Thyroid gland (tissue), 4 donors: ENCODE measurements at regions not wholly inside any gene's neighbourhood (a gene's known extent, or its start where the extent isn't known, plus 50 kb on each side); places are given as distances from the start of the nearest gene placed in this dataset.

ENCODE experiments used
- DNase-seq, 2 donors: peaks; one replicate each; pipeline ENCODE4 v3.0.0-alpha.2; 2019
- H3K27ac ChIP-seq, 3 donors: fragments of 200-600 bp; sonication (generic); 1 replicate in 2 of 3; 2 replicates in 1 of 3; pipeline ENCODE4 v1.5.1; 2016 to 2019; ENCODE audit warnings: mild to moderate bottlenecking in 1 of 3, moderate library complexity in 1 of 3
- H3K27me3 ChIP-seq: fragments of 200-600 bp; sonication (generic); one replicate; pipeline ENCODE4 v1.5.1; 2019
- H3K36me3 ChIP-seq, 2 donors: fragments of 200-600 bp; sonication (generic); one replicate each; pipeline ENCODE4 v1.5.1; 2016 to 2019
- H3K4me1 ChIP-seq, 2 donors: fragments of 200-600 bp; sonication (generic); one replicate each; pipeline ENCODE4 v1.5.1; 2017 to 2019
- H3K4me3 ChIP-seq, 3 donors: fragments of 200-600 bp; sonication (generic); replicated peaks in 1 of 3; 1 replicate in 2 of 3; 2 replicates in 1 of 3; pipeline ENCODE4 v1.5.1; 2016; ENCODE audit warnings: mild to moderate bottlenecking in 1 of 3
- H3K9me3 ChIP-seq: fragments of 200-600 bp; sonication (generic); one replicate; pipeline ENCODE4 v1.5.1; 2017
- POLR2A ChIP-seq, 2 donors: fragments of 450-650 bp; IDR thresholded peaks; one replicate each; pipeline ENCODE4 v1.6.1; 2017; ENCODE audit warnings: antibody characterized with exemption in 2 of 2, mild to moderate bottlenecking in 2 of 2, moderate library complexity in 1 of 2
- WGBS, 2 donors: methylation state at CpG; one replicate each; pipeline ENCODE4 v1.1.5; 2017; 5-methylcytosine and 5-hydroxymethylcytosine counted together
- intact Hi-C: fragments of 100-400 bp; cut with DNase I; formaldehyde crosslinking; loops from one replicate; pipeline ENCODE4 v1.15.1; 2023
- TF ChIP-seq, protein P1 (sequence below), 6 experiments: fragments of 200-600 bp in 3 of 6; fragments of 450-650 bp in 3 of 6; sonication (generic) in 3 of 6; IDR thresholded peaks; one replicate each; pipeline ENCODE4 v1.5.1; 2016 to 2019; ENCODE audit warnings: antibody characterized with exemption in 6 of 6, mild to moderate bottlenecking in 2 of 6, inconsistent platforms in 1 of 6, moderate library complexity in 1 of 6

- H3K27ac ChIP-seq: no peak overlapping the region
- no peaks in the 10 kb centered on the region for H3K4me1 ChIP-seq
- no peaks in the 10 kb centered on the region for H3K27me3 ChIP-seq
- TF ChIP-seq, protein P1, sequence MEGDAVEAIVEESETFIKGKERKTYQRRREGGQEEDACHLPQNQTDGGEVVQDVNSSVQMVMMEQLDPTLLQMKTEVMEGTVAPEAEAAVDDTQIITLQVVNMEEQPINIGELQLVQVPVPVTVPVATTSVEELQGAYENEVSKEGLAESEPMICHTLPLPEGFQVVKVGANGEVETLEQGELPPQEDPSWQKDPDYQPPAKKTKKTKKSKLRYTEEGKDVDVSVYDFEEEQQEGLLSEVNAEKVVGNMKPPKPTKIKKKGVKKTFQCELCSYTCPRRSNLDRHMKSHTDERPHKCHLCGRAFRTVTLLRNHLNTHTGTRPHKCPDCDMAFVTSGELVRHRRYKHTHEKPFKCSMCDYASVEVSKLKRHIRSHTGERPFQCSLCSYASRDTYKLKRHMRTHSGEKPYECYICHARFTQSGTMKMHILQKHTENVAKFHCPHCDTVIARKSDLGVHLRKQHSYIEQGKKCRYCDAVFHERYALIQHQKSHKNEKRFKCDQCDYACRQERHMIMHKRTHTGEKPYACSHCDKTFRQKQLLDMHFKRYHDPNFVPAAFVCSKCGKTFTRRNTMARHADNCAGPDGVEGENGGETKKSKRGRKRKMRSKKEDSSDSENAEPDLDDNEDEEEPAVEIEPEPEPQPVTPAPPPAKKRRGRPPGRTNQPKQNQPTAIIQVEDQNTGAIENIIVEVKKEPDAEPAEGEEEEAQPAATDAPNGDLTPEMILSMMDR (IDR thresholded peaks at IDR 0.05): no peak
- TF ChIP-seq POLR2A (IDR thresholded peaks at IDR 0.05): no peak
- intact Hi-C loops: no loop called here
- WGBS, 2 donors: 88 to 96% methylated on average over 2 of the region's 2 CpGs
- no peaks in the 10 kb centered on the region for H3K9me3 ChIP-seq
- no peaks in the 10 kb centered on the region for H3K36me3 ChIP-seq
- no peak overlapping the region for H3K4me3 ChIP-seq
- DNase-seq: no peak
Measured at GRCh38 chr9:11558043-11558442, 945.2 kb upstream of the PTPRD start.

DNA sequence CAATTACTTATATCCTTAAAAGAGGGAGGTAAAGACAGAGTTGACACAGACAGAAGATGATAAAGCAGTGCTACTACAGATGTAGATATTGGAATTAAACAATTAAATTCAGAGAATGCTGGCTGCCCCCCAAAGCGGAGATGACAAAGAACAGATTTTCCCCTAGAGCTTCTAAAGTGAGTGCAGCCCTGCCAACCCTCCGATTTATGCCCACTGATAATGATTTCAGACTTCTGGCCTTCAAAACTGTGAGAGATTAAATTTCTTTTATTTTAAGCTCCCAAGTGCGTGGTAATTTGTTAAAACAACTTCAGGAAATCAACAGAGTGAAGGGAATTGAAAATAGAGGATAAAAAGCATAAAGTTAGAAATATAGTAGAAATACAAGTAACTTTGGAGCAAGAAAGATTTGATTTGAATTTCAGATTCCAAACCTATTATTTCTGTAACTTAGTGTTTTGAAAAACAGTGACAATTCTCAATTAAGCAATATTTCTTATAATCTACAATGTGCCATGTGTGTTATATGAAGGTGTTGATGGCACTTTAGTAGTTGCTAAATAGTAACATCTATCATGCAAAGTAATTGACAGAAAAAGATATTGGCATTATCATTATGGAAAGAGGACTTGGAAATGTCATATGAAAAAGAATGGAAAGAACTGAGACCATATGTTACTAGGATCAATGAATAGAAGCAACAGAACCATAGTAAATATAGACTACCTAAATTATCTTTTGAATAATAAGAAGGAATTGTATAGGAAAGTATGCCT, 946.4 kb upstream of the PTPRD start:
- no peak overlapping the region for H3K4me3 ChIP-seq
- intact Hi-C loops: no loop called here
- WGBS, 2 donors: 54 to 55% methylated on average over 3 of the region's 3 CpGs
- no peaks in the 10 kb centered on the region for H3K36me3 ChIP-seq
- no peaks in the 10 kb centered on the region for H3K9me3 ChIP-seq
- DNase-seq: no peak
- no peaks in the 10 kb centered on the region for H3K27me3 ChIP-seq
- no peak overlapping the region for H3K27ac ChIP-seq
- H3K4me1 ChIP-seq: no peaks in the 10 kb centered on the region
- TF ChIP-seq, protein P1 (IDR thresholded peaks at IDR 0.05): no peak

- H3K4me1 ChIP-seq: no peaks in the 10 kb centered on the region
Measured at GRCh38 chr9:11577522-11577921, 964.7 kb upstream of the PTPRD start.

GRCh38 chr9:11595756-11596155, 983.0 kb upstream of the PTPRD start:
- Histone ChIP-seq H3K9me3 (no peaks in the 10 kb centered on the region), H3K27ac (no peak overlapping the region), H3K4me1 (no peaks in the 10 kb centered on the region), H3K4me3 (no peak overlapping the region), H3K36me3 (no peaks in the 10 kb centered on the region), H3K27me3 (no peaks in the 10 kb centered on the region)
- intact Hi-C loops: no loop called here
- no peak for TF ChIP-seq POLR2A (IDR thresholded peaks at IDR 0.05)
- TF ChIP-seq, protein P1 (IDR thresholded peaks at IDR 0.05): no peak
- DNase-seq: no peak

More at GRCh38 chr9:11577522-11577921, 964.7 kb upstream of the PTPRD start:
- TF ChIP-seq, protein P1 (IDR thresholded peaks at IDR 0.05): no peak
- TF ChIP-seq POLR2A (IDR thresholded peaks at IDR 0.05): no peak
- Histone ChIP-seq H3K27me3 (no peaks in the 10 kb centered on the region), H3K4me3 (no peak overlapping the region), H3K36me3 (no peaks in the 10 kb centered on the region), H3K9me3 (no peaks in the 10 kb centered on the region), H3K27ac (no peak overlapping the region)
- WGBS, 2 donors: 40 to 48% methylated on average over 2 of the region's 2 CpGs
- no peak for DNase-seq
- intact Hi-C loops: no loop called here

GRCh38 chr9:11618241-11618805, 1005.5 kb upstream of the PTPRD start:
- no peak overlapping the region for H3K4me3 ChIP-seq
- H3K9me3 ChIP-seq: no peaks in the 10 kb centered on the region
- H3K4me1 ChIP-seq: no peaks in the 10 kb centered on the region
- no peak for DNase-seq
- H3K36me3 ChIP-seq: no peaks in the 10 kb centered on the region
- 87 to 91% methylated on average over 42 to 49 of the region's 49 CpGs for WGBS, 2 donors
- H3K27me3 ChIP-seq: no peaks in the 10 kb centered on the region
- intact Hi-C loops: no loop called here
- TF ChIP-seq POLR2A (IDR thresholded peaks at IDR 0.05): no peak
- TF ChIP-seq, protein P1 (IDR thresholded peaks at IDR 0.05): no peak
- no peak overlapping the region for H3K27ac ChIP-seq
